GM18511 (cell line): ENCODE measurements at regions not wholly inside any gene's neighbourhood (a gene's known extent, or its start where the extent isn't known, plus 50 kb on each side); places are given as distances from the start of the nearest gene placed in this dataset.

Experiments used
- ATAC-seq: cut with Tn5 transposase; IDR thresholded peaks from one replicate; pipeline ENCODE4 v1.9.1; 2021; ENCODE audit warnings: mild to moderate bottlenecking, moderate library complexity; ENCODE audit not compliant: unreplicated experiment

DNA sequence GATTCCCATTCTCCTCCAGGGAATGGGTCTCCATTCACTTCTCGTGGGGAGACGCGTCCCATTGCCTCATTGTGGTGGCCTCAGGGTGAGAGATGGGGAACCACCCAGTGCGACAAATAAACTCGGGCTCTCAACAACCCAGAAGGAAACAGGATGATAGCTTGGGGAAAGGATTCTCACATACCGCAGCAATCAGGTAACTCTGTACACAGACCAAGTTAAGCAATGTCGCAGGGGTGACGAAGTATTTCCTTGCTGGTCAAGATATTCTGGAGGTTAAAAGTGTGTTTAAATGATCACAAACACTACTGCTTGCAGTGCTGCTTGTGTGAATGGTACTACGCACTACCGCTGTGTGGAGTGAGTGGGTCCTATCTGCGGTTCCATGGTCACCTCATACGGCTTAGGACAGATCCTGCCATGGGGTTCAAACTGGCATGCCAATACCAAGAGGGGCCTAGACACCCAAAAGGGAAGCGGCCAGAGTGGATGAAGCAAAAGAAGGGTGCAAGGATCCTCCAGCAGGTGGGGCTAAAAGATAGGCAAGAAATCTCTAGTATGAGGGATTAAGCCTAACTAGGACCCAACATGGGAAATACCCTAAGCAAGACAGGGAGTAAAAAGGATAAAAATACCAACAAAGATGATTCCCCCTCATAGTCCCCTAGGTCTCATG is 143.8 kb upstream of the TMEM106B start:
- peak; percentile 80 for ATAC-seq

DNA sequence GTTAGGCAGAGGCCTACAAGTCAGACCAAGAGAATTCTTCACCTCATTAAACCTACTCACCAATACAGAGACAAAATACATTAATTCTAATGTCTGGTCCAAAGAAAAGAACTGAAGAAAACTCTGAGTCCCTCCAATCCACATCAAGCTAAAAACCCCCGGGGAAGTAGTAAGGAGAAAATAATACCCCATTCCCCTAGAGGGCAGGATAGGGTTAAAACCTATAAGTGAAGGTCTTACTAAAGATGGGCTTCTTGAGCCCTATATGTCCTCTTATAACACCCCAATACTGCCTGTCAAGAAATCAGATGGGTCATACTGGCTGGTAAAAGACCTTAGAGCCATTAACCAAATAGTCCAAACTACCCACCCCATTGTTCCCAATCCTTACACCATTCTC is 141.3 kb upstream of the TMEM106B start:
- ATAC-seq, result no peak

GRCh38 chr7:12074889-12075288 is 136.2 kb upstream of the TMEM106B start:
- ATAC-seq, result no peak

DNA sequence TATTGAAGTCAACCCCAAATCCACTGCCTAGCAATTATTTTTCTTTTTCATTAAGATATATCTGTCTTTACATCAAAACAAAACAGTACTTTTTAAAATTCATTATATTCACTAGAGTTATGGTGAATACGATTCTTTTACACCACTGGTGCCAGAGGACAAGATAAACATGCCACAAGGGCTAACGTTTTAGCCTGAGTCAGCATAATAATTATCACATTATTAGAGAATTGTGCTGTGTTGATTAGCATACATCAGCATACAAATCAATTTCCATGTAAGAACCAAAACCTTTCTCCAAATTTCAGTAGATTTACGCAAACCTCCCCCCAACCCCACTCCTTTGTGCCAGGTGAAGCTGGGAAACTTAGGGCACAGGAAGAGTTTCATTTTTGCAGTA is 131.1 kb upstream of the TMEM106B start:
- no peak for ATAC-seq

GRCh38 chr7:12085516-12085915 is 125.6 kb upstream of the TMEM106B start:
- ATAC-seq, result no peak

- no peak for ATAC-seq
These were observed 120.9 kb upstream of the TMEM106B start for GRCh38 chr7:12089951-12090756.

DNA sequence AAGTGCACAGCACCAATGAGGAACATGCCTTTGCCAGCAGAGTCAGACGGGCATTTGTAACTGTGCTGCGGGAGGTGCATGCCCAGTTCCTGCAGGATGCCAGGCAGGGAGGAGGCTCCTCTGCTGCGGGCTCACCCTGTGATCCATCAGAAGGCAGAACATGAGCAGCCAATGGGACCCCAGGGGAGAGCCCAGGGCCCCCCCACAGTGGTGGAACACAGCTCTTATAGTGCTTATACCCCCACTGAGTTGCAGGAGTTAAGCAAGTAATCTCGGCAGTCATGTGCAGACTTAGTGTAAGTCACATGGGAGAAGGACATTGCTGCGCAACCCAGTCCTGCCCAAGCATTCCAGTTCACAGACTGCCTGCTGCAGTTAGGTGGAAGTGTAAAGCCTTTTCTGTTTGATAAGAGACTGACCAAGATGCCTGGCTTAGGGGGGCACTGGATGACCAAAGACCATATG is 120.3 kb upstream of the TMEM106B start:
- ATAC-seq, result no peak

DNA sequence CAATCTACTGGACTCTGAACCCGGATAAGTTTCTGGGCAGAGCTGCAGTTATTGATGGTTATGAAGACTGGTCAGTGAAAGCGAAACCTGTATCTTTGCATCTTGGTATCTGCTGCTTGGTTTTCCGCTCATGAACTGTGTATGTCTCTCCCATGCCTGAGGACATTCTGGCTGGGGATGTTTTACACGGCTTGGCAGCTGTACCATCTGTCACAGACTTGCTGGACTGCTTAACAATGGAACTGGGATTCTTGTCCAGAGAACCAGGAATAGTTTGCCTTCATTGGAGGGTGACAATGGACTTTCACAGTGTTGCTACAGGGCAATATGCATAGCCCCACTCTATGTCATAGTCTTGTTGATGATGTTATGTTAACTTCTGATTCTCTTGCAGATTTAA is 119.9 kb upstream of the TMEM106B start:
- ATAC-seq, result no peak

- ATAC-seq, result no peak
These were observed 118.5 kb upstream of the TMEM106B start for GRCh38 chr7:12092499-12093130.

DNA sequence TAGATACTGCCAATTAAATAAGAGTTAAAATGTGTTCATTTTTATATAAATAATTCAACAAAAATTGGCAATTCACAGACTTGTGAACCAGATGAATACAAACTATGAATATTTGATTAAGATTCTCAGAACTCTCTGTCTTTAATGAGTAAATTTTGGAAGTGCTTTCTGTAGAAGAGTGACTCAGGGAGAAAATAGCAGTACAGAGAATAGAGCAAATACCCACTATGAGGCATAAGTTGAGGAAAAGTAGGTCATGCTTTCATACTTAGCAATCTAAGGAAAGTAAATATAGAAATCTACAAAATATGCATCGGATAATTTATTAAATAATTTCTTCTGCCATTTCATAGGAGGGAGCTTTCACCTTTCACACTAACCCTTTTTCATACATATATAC is 117.7 kb upstream of the TMEM106B start:
- ATAC-seq, result no peak

DNA sequence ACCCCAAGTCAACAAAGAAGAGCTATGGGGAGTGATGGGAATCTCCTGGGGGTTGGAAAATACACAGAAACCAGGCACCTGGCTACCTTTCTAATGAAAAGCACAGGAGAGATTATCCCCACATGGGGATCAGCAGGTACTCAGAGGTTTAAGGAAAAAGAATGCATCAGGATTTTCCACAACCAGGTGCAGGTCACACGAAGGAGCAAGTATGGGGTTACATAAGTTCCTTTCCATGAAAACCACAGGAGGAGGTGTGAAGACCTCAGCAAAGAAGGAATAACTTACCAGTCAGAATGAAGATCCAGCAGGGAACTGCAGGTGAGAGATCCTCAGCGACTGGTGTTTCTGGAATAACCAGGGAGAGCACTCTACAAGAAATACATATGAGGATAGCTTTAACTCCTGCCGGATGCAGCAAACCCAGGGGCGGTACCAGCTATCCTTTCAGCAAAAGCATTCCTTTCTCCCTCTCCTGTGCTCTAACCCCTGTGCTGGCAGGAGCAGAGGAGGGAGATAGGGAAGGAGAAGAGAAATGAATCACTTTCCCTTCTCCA is 116.7 kb upstream of the TMEM106B start:
- ATAC-seq, result no peak

GRCh38 chr7:12102126-12102525 is 109.0 kb upstream of the TMEM106B start:
- ATAC-seq, result no peak

GRCh38 chr7:12102527-12102926 is 108.6 kb upstream of the TMEM106B start:
- no peak for ATAC-seq

DNA sequence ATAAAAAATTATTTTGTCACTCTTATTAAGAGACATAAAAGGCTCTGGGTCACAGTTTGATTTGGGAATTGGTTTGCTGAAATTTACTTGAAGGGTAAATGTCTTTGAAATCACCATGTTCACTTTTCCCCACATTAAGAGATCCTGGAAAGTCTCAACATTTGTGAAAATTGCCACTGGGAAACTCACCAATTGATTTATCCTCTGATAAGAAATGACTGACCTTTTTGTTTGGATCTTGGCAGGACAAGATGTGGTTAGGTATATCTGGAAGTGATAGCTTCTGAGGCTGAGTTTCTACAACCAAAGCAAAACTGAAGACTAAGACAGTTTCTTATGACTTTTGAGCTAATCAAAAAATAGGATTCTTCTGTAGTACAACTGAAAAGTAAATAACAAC is 107.1 kb upstream of the TMEM106B start:
- no peak for ATAC-seq

- no peak for ATAC-seq
These were observed 103.7 kb upstream of the TMEM106B start for GRCh38 chr7:12107381-12107780.

DNA sequence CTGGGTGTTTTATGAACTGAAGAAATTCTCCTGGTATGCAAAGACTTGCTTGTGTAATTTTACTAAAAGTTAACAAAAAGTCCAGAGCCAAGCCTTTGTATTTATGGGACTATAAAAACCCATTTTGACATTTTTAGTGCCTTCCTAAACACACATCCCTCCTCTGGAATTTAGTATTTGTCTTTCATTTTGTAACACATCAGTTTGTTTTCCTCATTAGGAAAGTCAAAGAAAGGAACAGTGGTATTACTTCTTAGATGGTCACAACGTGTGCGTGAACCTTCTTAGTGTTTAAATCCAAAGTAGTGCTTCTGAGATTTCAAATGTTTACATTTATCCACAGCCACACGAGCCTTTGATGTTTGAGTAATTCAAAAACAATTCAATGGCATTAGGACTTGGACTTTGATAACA is 103.2 kb upstream of the TMEM106B start:
- ATAC-seq, result no peak

GRCh38 chr7:12110425-12110824 is 100.7 kb upstream of the TMEM106B start:
- no peak for ATAC-seq

- no peak for ATAC-seq
These were observed 99.4 kb upstream of the TMEM106B start for GRCh38 chr7:12111422-12112405.

DNA sequence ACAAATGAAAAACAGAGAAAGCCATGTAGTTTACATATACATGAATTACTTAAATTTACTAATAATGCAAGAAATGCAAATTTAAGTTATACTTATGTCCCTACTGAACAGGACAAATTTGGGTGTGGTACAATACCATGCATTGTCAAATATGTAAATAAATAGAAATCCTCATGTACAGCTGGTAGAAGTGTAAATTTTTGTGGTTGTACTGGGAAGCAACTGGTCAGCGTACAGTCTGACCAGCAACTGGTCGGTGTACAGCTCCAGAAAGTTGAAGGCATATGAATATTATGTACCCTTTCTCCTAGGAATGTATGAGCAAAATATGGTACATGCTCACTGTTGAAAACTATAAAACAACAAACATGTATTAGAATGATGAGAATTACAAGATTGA is 93.9 kb upstream of the TMEM106B start:
- ATAC-seq, result no peak

GRCh38 chr7:12119620-12120303 is 91.3 kb upstream of the TMEM106B start:
- no peak for ATAC-seq
